GM12865 (cell line): ENCODE measurements at regions not wholly inside any gene's neighbourhood (a gene's known extent, or its start where the extent isn't known, plus 50 kb on each side); places are given as distances from the start of the nearest gene placed in this dataset.

Experiments used
- DNase-seq: peaks from one replicate; pipeline ENCODE4 v3.0.0; 2010; ENCODE audit warnings: low read depth
- H3K4me3 ChIP-seq: 2 replicates; pipeline ENCODE4 v1.5.1; 2011; ENCODE audit warnings: mild to moderate bottlenecking, low read depth, low read length, control low read depth
- CTCF ChIP-seq: IDR thresholded peaks from 2 replicates; pipeline ENCODE4 v1.5.1; 2011; ENCODE audit warnings: low read length, control low read depth, low read depth, inconsistent platforms; ENCODE audit not compliant: insufficient read depth; ENCODE audit errors: missing control alignments

DNA sequence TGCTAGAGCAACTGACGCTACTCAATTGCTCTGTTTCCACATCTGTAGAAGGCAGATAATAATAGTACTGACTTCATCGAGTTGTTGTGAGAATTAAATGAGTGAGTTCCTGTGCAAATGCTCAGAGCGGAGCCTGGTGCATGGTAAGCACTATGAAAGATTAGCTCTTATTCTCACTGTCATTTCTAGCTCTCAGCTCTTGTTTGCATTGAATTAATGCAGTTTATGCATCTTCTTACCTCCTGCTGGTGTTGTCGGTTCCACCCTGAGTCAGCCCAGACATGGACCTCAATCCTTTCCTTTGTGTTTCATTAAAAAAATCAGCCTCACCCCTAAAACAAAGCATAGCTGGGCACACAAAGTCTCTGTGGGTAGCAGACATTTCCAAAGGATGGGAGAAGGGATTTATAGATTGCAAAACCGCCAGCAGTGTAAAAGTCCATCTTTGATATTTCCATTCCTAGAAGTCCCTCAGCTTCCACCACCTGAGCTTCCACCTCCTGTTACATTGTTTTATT lies 254.4 kb upstream of the CSF3R start:
- DNase-seq, result no peak
- TF ChIP-seq CTCF, result no peak
- H3K4me3 ChIP-seq, result no peak overlapping the region

DNA sequence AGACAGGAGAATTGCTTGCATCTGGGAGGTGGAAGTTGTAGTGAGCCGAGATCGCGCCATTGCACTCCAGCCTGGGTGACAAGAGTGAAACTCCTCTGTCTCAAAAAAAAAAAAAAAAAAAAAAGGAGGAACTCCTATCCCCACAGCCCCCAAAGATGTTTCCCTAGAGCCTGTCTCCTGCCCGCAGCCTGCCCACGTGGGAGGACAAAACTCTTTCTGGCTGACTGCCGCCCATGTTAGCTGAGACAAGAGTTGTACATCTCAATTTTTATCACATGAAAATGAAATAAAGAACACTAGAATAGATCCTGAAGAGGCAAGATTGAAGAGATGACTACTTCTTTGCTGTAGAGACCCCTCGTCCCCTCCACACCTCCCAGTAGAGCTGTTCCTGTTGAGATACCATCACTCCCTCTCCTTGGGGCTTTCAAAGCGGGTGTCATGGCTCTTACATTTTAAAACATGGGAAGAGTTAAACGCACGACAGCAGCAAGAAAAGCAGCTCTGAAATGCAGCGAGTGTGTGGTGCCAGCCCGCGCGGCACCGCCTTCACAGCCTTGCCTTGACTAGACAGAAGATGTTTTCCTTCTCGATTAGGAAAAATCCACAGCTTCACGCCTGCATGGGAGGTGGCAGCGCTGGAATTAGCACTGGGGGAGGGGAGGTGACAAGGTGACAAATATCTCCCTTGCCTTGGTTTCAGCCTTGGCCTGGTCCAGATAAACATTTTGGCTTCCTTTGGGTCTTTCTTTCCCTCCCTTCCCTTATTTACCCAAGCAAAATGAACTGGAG lies 253.4 kb upstream of the CSF3R start:
- DNase-seq, result no peak
- no peak overlapping the region for H3K4me3 ChIP-seq
- no peak for TF ChIP-seq CTCF

DNA sequence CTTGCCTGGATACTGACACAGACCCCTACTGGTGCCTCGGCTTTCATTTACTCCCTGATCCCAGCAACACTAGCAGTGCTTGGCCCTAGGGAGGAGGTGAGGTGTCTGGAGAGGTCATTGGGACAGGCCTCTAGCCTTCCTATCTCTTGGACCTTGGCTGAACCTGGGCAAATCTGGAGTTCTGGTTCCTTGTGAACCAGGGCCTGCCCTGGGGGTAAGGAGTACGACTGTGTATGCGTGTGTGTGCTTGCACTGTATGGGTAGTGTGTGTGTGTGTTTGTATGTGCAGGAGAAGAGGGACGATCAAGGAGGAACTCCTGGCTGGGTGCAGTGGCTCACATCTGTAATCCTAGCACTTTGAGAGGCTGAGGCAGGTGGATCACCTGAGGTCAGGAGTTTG lies 252.7 kb upstream of the CSF3R start:
- no peak overlapping the region for H3K4me3 ChIP-seq
- TF ChIP-seq CTCF, result no peak
- no peak for DNase-seq

DNA sequence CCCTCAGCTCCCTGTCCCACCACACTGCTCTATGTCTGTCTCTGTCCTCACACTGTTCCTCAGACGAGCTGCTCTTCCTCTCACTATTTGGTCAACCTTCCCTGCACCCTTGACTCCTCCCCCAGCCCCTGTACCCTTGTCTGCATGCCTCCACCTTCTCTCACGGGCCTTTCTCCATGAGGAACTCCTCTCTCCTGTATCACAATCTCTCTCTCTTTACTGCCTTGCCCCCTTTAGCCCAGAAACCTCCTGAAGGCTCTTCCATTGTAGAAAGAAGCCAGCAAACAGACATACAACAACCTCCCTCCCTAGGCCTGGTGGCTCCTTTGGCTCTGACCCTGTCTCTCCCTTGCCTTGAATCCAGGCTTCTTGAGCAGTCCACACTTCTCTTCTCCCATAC lies 251.6 kb upstream of the CSF3R start:
- DNase-seq, result no peak
- H3K4me3 ChIP-seq, result no peak overlapping the region
- TF ChIP-seq CTCF, result no peak

DNA sequence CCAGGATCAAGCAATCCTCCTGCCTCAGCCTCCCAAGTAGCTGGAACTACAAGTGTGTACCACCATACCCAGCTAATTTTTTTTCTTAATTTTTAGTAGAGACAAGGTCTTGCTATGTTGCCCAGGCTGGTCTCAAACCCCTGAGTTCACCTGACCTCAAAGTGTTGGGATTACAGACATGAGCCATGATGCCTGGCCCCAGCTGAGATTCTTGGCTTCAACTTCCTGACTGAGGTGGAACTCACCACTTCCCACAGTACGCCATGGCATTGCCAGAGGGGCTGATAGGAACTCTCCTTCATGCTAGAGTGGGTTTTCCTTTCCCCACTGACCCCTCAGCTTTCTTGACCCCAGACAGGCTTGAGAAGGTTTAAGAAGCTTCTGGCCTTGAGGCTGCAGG lies 251.0 kb upstream of the CSF3R start:
- H3K4me3 ChIP-seq, result no peak overlapping the region
- TF ChIP-seq CTCF, result no peak
- DNase-seq, result no peak

GRCh38 chr1:36732015-36732356 lies 249.3 kb upstream of the CSF3R start:
- H3K4me3 ChIP-seq, result no peak overlapping the region
- TF ChIP-seq CTCF, result no peak
- no peak for DNase-seq

GRCh38 chr1:36731226-36732014 lies 248.7 kb upstream of the CSF3R start:
- DNase-seq, result peak; percentile 11
- TF ChIP-seq CTCF, result no peak
- no peak overlapping the region for H3K4me3 ChIP-seq
